HG03060 (cell line): ENCODE measurements at regions not wholly inside any gene's neighbourhood (a gene's known extent, or its start where the extent isn't known, plus 50 kb on each side); places are given as distances from the start of the nearest gene placed in this dataset.

Experiments used
- ATAC-seq: cut with Tn5 transposase; IDR thresholded peaks from one replicate; pipeline ENCODE4 v1.9.1; 2021; ENCODE audit warnings: low read depth, moderate number of reproducible peaks; ENCODE audit not compliant: unreplicated experiment

DNA sequence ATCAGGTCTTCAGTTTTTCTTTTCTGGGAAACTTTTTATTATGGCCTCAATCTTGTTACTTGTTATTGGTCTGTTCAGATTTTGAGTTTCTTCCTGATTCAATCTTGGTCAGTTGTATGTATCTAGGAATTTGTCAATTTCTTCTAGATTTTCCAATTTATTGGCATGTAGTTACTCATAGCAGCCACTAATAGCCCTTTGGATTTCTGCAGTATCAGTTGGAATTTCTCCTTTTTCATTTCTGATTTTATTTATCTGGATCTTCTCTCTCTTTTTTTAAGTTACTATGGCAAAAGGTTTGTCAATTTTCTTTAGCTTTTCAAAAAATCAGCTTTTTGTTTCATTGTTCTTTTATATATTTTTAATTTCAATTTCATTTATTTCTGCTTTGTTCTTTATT lies 419.6 kb upstream of the KIRREL3 start:
- ATAC-seq, result no peak

DNA sequence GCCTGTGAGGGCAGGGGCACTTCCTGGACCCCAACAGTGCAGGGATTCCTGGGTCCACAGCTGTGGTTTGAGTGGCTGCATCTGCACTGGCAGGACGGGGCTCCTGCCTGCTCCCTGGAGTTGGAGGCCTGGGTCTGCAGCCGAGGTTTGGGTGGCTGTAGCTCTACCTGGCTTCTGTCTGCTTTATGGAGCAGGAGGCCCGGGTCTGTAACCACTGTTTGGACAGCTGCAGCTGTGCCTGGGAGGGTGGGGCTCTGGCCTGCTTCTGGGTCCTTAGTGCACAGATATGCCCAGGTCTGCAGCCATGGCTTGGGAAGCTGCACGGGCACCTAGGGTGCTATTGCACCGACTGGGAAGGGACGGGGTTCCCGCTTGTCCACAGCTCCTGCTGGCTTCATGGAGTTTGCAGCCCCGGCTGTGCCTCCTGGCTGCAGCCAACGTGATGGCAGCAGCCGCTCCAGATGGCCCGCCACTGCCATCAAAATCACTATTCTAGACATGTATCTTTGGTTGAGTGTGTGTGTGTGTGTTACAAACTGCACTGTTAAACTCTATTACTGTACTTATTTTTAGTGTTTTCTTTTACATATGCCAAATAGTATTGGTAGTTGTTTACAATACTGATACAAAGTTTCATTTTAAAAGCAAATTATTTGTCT lies 412.3 kb upstream of the KIRREL3 start:
- ATAC-seq, result no peak

GRCh38 chr11:127412234-127412633 lies 411.7 kb upstream of the KIRREL3 start:
- ATAC-seq, result no peak

GRCh38 chr11:127411283-127411682 lies 410.7 kb upstream of the KIRREL3 start:
- ATAC-seq, result no peak

DNA sequence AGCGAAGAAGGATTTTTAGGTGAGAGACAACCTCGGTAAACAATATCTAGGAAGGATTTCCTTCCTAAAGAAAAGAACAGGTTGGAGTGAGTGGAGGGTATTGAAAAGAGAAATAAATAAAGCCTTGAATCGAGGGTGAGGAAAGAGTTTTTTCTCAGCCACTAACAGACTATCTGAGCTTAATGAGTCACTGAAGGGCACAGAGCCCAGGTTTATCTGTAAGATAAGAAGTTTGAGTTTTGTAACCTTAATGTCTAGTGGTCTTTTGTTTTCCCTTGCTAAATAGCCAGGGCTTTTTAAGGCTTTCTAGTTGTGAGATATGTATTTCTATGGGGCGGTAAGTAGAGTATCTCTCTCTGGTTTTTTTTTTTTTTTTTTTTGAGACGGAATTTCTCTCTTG lies 394.5 kb upstream of the KIRREL3 start:
- no peak for ATAC-seq

DNA sequence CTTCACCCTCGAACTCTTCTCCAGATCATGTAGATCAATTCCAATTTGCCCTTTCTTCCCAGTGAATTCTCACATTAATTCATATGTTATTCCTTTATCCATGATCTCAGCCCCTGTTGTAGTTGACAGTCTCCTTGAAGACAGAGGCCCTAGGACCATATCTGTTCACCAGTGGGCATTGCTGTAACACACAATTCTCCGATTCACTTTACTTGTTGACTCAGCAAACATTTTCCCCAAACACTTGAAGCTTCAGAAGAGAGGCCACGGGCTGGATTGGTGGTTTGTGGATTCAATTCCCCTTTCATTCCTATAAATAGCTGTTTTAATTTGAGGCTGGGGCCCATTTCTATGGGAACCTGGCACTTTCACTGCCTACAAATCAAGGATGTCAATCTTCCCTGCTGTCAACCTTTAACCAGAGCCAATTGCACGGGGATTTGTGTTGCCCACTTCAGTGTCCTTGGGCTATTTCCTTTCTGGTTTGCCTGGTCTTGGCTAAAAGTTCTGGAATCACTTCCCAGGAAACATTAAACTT lies 393.0 kb upstream of the KIRREL3 start:
- no peak for ATAC-seq

GRCh38 chr11:127392575-127392974 lies 392.0 kb upstream of the KIRREL3 start:
- ATAC-seq, result no peak

DNA sequence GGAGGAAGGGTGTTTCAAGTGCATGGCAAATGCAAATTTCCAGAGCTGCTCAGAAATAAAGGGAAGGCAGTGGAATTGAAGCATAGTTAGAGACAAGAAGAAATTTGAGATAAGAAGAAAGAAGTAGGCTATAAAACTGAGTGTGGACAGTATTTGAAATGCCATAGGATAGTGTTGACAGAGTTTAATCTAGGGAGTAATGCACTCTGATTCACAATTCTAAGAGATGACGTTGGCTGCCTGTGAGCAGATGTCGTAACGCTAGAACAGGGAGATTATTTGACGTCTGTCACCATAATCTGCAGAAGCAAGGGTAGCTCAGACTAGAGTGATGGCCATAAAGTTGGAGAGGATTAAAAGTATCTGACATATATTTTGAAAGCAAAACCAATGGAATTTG lies 389.9 kb upstream of the KIRREL3 start:
- no peak for ATAC-seq

DNA sequence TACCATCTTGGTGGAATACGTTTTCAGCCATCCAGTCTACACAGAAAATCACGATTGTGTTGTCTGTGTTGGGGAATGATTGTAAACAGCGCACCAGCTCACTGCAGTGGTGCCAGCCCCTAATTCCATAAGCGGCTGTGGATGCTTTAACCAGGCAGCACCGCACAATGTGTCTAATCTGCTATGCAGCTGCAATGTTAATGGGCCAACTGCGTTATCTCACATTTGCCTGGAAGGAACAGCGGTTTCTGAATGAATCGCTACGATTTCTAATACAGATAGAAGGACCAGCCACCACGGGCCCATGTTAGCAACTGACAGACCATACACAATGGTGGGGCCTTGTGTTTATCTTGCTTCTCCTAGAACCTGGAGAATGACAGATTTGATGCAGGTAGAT lies 384.5 kb upstream of the KIRREL3 start:
- ATAC-seq, result no peak

DNA sequence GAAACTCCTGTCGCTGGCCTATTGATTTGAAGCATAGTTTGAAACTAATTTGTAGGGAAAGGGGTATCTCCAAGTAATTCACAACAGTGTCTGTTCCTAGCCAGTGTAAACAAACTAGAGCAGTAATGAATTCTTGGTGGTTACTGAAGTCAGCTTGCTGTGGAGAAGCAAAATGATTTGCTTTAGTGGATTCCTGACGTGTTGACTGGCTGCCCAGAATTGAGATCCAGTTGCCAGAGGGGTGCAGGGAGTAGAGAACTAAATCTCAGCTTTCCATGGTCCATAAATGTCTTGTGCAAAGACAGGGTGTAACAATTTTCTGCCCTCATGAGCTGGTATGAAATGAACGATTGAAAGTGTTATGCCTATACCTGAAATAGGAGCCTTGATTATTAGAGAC lies 382.5 kb upstream of the KIRREL3 start:
- no peak for ATAC-seq

DNA sequence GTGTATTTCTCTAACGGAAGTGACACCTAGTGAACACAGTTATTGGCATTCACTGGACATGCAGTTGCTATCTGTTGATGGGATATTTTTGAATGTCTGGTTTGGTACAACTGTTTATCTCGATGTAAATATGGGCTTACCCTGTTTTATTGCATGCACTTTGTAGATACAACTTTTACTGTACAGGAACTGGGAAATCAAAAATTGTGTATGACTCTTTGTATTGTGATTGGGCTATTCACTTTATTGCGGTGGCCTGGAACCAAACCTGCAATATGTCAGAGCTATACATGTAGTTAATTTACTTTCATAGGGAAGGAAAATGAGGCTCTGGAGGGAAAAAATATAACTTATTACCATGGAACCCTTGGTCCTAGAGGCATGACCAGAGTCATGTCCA lies 380.7 kb upstream of the KIRREL3 start:
- no peak for ATAC-seq

GRCh38 chr11:127379686-127380085 lies 379.1 kb upstream of the KIRREL3 start:
- no peak for ATAC-seq

DNA sequence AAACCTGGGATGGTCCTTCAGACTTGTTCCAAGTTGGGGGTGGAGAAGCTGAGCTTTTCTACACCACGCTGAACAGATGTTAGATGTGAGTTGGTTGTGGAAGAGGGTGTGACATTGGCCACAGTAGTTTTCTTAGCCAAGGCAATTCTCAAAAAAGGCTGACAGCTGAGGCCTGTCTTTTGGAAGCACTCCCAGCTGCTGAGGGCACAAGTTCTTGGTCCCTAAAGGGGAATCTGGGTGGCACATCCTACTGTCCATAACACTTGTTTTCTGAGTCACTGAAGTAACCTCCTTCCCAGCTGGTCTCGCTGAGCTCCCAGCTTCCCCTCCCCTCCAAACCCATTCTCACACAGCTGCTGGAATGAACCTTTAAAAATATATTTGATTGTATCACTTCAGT lies 375.7 kb upstream of the KIRREL3 start:
- ATAC-seq, result no peak

- no peak for ATAC-seq
Observed at GRCh38 chr11:127369356-127369755, 368.8 kb upstream of the KIRREL3 start.

- no peak for ATAC-seq
Observed at GRCh38 chr11:127362754-127363308, 362.3 kb upstream of the KIRREL3 start.

DNA sequence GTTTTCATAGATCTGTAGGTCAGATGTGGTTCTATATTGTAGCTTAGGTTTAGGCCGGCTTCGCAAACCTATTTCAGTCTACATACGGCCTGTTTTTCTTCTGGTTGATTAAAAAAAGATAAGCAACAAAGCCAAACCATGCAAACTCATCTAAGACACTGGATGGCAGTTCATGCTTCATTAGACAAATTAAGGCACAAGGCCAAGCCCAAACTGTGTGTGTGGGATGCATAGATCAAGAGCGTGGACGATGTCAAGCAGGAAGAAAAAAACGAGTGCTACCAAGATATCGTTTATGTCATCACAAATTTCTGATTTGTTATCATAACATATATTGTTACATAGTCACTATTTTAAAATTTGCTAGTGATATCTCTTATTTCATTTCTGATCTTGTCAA lies 357.6 kb upstream of the KIRREL3 start:
- no peak for ATAC-seq

DNA sequence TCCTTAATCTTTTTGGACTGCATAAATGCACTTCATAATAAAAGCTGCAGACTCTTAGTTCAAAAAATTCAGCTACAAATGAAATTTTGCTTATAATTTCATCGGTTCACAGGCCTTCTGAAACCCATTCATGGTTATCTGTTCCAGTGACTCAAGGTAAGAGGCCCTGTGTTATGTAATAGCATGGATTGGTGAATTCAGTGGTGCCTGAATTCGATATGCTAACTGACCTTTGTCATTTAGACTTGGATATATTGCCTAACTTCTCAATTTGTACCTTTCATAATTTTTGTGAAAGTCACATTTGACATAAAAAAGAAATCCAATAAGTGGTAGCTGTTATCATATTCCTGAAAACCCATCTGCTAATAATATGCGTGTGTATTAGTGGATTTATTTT lies 349.9 kb upstream of the KIRREL3 start:
- no peak for ATAC-seq

DNA sequence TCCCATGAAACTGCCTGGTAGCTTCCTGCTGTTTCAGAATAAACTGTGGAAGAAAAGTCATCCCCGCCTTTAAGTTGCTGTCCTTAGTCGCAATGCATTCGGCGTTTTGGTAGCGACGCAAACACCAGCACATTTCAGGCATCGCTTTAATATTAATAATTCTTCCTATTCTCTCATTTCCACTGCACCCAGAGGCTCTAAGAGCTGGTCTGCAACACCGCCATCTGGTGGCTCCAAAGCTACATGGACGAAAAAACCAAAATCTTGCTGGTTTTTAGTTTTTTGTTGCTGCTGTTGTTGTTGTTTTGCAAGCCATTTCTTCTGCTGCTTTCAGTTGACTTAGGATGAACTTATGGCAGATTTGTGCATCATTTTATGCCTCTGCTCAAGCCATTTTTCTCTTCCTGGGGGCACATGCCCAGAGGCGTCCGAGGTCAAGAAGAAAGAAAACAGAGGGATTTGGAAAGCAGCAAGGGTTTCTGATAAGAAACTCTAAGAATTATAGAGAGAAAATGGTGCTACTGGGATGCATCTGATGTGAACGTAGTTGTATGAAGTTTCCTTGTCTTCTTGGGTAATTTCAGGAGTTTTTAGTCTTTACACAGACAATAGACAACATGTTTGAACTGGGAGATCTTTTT lies 345.4 kb upstream of the KIRREL3 start:
- no peak for ATAC-seq

DNA sequence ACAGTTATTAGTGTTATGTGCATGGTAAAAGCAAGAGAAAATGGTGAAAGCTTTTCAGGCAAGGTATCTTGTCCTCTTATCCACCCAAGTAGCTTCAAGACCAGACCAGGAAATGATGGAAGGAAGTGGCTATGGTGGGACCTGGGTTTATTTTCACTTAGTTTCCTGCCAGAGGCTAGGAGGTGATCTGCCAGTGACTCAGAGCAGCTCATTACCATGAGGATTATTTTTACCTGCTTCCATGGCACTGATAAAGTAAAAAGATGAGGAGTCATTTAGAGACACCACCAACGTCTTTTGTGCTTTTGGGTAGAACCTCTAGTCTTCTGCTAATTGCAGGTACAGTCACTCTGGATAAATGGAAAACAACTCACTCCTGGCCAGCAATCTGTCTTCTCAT lies 339.9 kb upstream of the KIRREL3 start:
- ATAC-seq, result no peak

DNA sequence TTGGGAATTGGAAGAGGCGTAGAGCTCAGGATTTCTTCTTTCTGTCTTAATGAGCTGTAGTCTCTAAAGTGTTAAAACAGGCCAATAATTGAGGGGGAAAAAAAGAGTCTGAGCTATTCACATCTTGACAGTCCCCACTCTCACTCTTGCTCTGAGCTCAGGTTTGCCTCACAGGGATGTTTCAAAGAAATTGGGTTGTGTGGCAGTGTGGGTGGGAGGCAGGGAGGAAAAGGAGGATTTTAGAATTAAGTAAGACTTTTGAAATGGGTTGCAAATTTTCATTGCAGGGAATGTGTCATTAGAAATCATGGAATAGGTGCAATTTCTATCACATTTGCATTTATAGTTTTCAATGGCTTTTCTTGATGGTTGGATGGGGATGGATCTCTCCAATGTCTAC lies 338.8 kb upstream of the KIRREL3 start:
- no peak for ATAC-seq

DNA sequence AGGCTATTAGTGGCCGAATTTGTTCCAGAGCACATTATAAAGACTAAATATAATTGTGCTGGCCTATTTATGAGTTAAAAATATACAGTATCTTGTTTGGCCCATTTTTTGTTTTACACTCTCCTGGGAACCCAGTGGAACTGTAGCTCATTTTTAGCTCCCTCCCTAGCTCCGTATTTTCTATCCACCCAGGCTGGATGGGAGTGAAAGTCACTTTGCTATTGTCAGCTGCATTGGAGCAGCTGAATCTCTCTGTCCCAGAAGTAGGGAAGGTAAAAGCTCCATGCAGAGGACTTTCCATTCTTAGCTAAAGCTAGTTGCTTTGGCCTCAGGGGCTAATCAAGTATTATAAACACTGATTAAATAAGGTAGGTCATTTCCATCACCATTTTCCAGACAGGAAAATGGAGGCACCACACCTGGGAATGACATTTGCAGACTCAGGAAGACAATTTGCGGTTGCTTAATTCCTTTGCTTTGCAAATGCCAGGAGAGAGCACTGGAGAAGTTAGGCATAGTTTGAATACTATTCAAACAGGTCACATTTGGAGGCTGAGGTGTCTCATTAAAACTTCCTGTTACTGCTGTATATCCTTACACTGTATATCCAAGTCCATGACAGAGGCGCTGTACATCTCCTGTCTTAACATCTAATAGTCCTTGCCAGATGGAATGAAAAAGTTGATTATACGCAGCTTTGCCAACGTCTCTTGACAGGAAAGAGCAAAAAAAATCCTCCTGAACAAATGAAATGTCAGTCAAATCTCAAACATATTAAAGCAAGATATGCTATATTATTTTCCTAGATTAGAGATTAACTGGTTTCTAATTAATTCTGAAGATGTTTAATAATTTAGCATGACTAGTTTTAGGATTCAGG lies 338.1 kb upstream of the KIRREL3 start:
- no peak for ATAC-seq
